Lung (tissue), 11 donors: ENCODE measurements at regions not wholly inside any gene's neighbourhood (a gene's known extent, or its start where the extent isn't known, plus 50 kb on each side); places are given as distances from the start of the nearest gene placed in this dataset.

ENCODE experiments used
- ATAC-seq: fragments of 200-7000 bp; cut with Tn5 transposase; one replicate; pipeline ENCODE4 v1.9.1; 2020; ENCODE audit warnings: moderate number of reproducible peaks; ENCODE audit not compliant: insufficient read depth, low FRiP score
- DNase-seq, 3 donors: peaks; one replicate each; pipeline ENCODE4 v3.0.0-alpha.2; 2013 to 2017
- H3K27ac ChIP-seq, 2 donors: one replicate each; pipeline ENCODE4 v1.5.1; 2013; ENCODE audit warnings: mild to moderate bottlenecking in 2 of 2, moderate library complexity in 2 of 2, control low read depth in 1 of 2, inconsistent platforms in 1 of 2, low read depth in 1 of 2, low read length in 1 of 2
- H3K27me3 ChIP-seq, 3 donors: one replicate each; pipeline ENCODE4 v1.5.1; 2013; ENCODE audit warnings: low read length in 2 of 3; ENCODE audit not compliant: control insufficient read depth in 3 of 3, insufficient read depth in 3 of 3
- H3K36me3 ChIP-seq, 4 donors: one replicate each; pipeline ENCODE4 v1.5.1; 2013; ENCODE audit warnings: low read length in 4 of 4, mild to moderate bottlenecking in 1 of 4, moderate library complexity in 1 of 4; ENCODE audit not compliant: control insufficient read depth in 4 of 4, insufficient read depth in 4 of 4
- H3K4me1 ChIP-seq, 5 donors: one replicate each; pipeline ENCODE4 v1.5.1; 2013; ENCODE audit warnings: low read length in 5 of 5, mild to moderate bottlenecking in 2 of 5, moderate library complexity in 1 of 5; ENCODE audit not compliant: control insufficient read depth in 5 of 5, insufficient read depth in 5 of 5
- H3K4me3 ChIP-seq: one replicate; pipeline ENCODE4 v1.5.1; 2013; ENCODE audit warnings: mild to moderate bottlenecking, control low read depth, moderate library complexity
- H3K9ac ChIP-seq, 2 donors: one replicate each; pipeline ENCODE4 v1.5.1; 2013; ENCODE audit warnings: low read length in 2 of 2, control low read depth in 1 of 2; ENCODE audit not compliant: insufficient read depth in 1 of 2
- H3K9me3 ChIP-seq, 4 donors: one replicate each; pipeline ENCODE4 v1.5.1; 2013; ENCODE audit warnings: low read length in 3 of 4, mild to moderate bottlenecking in 1 of 4, moderate library complexity in 1 of 4; ENCODE audit not compliant: control insufficient read depth in 4 of 4, insufficient read depth in 3 of 4
- CTCF ChIP-seq: IDR thresholded peaks from 2 replicates; pipeline ENCODE4 v1.5.1; 2012; ENCODE audit warnings: mild to moderate bottlenecking; ENCODE audit errors: control extremely low read depth, extremely low read depth
- WGBS, 2 donors: extraction: QIAGEN DNeasy Blood & Tissue Kit; methylation state at CpG; one replicate each; pipeline ENCODE4 v1.1.7; 2013; 5-methylcytosine and 5-hydroxymethylcytosine counted together
- donor health status: control.
- donor health status: control.
- donor health status: Bipolar disorder and iron deficiency.
- donor health status: healthy.
- donor health status: DM: yes; HTN: yes; CAD: no.

GRCh38 chr10:81386817-81387216 lies 488.2 kb upstream of the NRG3 start:
- WGBS, 2 donors = 75 to 77% methylated on average over 3 of the region's 3 CpGs
- Histone ChIP-seq H3K4me1 (no peaks in the 10 kb centered on the region), H3K27me3 (no peaks in the 10 kb centered on the region), H3K4me3 (no peak overlapping the region), H3K36me3 (no peaks in the 10 kb centered on the region), H3K9me3 (no peaks in the 10 kb centered on the region), H3K9ac (no peak overlapping the region), H3K27ac (no peak overlapping the region)
- DNase-seq (no peak), ATAC-seq (no peak)
- TF ChIP-seq CTCF = no peak

DNA sequence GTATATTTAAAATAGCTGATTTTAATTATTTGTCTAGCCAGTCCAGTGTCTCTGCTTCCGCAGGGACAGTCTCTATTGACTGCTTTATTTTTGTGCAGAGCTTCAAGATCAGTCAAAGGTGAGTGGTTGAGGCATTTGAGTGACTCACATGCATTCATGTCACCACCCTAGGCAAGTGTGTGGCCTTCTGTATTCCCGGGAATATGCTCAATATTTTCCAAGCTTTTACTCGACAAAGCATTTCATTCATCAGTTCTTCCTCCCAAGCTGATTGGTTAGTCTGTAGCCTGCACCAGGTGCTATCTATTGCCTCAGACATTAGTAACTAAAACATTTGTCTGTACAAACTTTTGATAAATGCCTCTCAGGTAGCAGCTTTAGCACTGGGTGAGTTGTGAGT lies 471.5 kb upstream of the NRG3 start:
- H3K9ac ChIP-seq = no peak overlapping the region
- ATAC-seq (no peak), DNase-seq (no peak)
- TF ChIP-seq CTCF = no peak
- no peaks in the 10 kb centered on the region for H3K9me3 ChIP-seq
- H3K27me3 ChIP-seq = no peaks in the 10 kb centered on the region
- H3K4me3 ChIP-seq = no peak overlapping the region
- no peak overlapping the region for H3K27ac ChIP-seq
- no peaks in the 10 kb centered on the region for H3K4me1 ChIP-seq
- 71 to 79% methylated on average over 3 of the region's 3 CpGs for WGBS, 2 donors
- no peaks in the 10 kb centered on the region for H3K36me3 ChIP-seq

DNA sequence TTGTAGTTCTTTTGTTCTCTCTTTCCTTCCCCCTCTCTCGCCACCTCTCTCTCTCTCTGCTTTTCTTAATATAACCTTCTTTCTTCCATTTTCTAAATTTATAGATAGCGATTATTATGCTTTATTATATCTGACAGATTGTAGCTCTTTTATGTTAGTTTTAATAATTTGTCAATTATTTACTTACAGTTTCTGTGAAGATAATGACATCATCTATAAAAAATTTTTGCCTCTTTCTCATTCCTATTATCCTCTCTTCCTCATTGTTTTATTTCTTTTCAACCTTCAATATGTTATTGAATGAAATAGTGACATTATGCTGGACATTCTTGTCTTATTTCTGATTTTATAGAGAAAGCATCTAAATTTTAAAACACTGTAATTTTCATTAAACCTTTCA lies 469.6 kb upstream of the NRG3 start:
- H3K4me1 ChIP-seq = no peaks in the 10 kb centered on the region
- H3K4me3 ChIP-seq = no peak overlapping the region
- no peaks in the 10 kb centered on the region for H3K36me3 ChIP-seq
- WGBS, 2 donors = 84 to 100% methylated on average over 2 of the region's 2 CpGs
- H3K27me3 ChIP-seq = no peaks in the 10 kb centered on the region
- DNase-seq (no peak), ATAC-seq (no peak)
- H3K9me3 ChIP-seq = no peaks in the 10 kb centered on the region
- TF ChIP-seq CTCF = no peak
- H3K27ac ChIP-seq = no peak overlapping the region
- no peak overlapping the region for H3K9ac ChIP-seq

DNA sequence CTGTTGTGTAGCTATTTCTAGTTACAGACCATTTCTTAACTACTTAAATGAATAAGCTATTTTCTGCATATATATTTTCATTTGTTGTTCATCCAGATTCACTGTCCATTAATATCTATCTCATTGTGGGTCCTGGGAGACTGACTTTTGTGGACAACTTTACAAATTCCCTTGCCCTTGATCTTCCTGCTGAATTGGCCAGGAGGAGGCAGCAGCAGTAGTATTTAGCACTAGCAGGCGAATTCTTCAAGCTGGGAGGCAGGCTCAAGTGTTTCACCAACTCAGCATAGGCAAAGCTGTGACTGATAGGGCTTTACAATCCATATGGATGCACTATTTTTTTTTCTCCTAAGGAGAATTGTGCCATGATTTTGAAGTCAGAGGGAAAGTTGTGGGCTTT lies 461.0 kb upstream of the NRG3 start:
- Histone ChIP-seq H3K4me1 (no peaks in the 10 kb centered on the region), H3K27me3 (no peaks in the 10 kb centered on the region), H3K9me3 (no peaks in the 10 kb centered on the region), H3K9ac (no peak overlapping the region), H3K27ac (no peak overlapping the region), H3K36me3 (no peaks in the 10 kb centered on the region), H3K4me3 (no peak overlapping the region)
- no peak for TF ChIP-seq CTCF
- WGBS, 2 donors = 17 to 24% methylated on average over 1 of the region's 1 CpG
- peak; percentile 2 to 18 (median 12) for DNase-seq
- no peak for ATAC-seq
